HCT116 (cell line): ENCODE measurements at regions not wholly inside any gene's neighbourhood (a gene's known extent, or its start where the extent isn't known, plus 50 kb on each side); places are given as distances from the start of the nearest gene placed in this dataset.

Source experiments
- ATAC-seq: fragments of 200-7000 bp; cut with Tn5 transposase; 2 replicates; pipeline ENCODE4 v1.9.1; 2020; ENCODE audit warnings: mild to moderate bottlenecking, moderate library complexity
- BruUV-seq: library from RNA; stranded (reverse); fragments of 400-500 nt; replicated peaks from 2 replicates; lab custom pipeline; 2021; lab: Mats Ljungman, UMichigan
- CTCF ChIA-PET: fragments of 300-600 bp; sonication (Branson Sonifier 250); formaldehyde crosslinking; loops from one replicate; lab custom pipeline; 2021; ENCODE audit warnings: antibody characterized with exemption; lab: Charles Lee
- POLR2A ChIA-PET: fragments of 300-600, 350-600 bp; sonication (Branson Sonifier 250); formaldehyde crosslinking; loops from one replicate; lab custom pipeline; 2021; ENCODE audit warnings: antibody characterized with exemption; lab: Charles Lee
- RAD21 ChIA-PET, 2 experiments: fragments of 300-600 bp; sonication (Branson Sonifier 250); formaldehyde crosslinking; loops; one replicate each; lab custom pipeline; 2023; ENCODE audit warnings: low total read pairs in 2 of 2; ENCODE audit not compliant: uncharacterized antibody in 2 of 2, unreplicated experiment in 2 of 2, low non-redundant PET in 1 of 2; lab: Charles Lee
- DNase-seq: peaks from one replicate; pipeline ENCODE4 v3.0.0-alpha.2; 2010; ENCODE audit warnings: low read depth, low spot score
- H2AFZ ChIP-seq: fragments of 200-600 bp; shearing (Covaris generic), sonication (generic); 2 replicates; pipeline ENCODE4 v1.6.1; 2017; ENCODE audit warnings: low read depth, mixed run types, mixed read lengths, antibody characterized with exemption, low read length; ENCODE audit not compliant: poor library complexity, severe bottlenecking
- H3K27ac ChIP-seq: 2 replicates; pipeline ENCODE4 v1.5.1; 2012; ENCODE audit warnings: low read depth, low read length
- H3K27me3 ChIP-seq: fragments of 200-600 bp; sonication (generic); 2 replicates; pipeline ENCODE4 v1.6.1; 2016; ENCODE audit warnings: mixed run types, low read length, mixed read lengths; ENCODE audit not compliant: insufficient read depth
- H3K36me3 ChIP-seq, 2 experiments: fragments of 200-500 bp in 1 of 2; fragments of 200-600 bp in 1 of 2; sonication (Bioruptor generic) in 1 of 2; sonication (generic) in 1 of 2; 2 replicates each; pipeline versions ENCODE4 v1.5.1 to v1.6.1; 2014 to 2016; ENCODE audit warnings: low read length in 2 of 2, inconsistent platforms in 1 of 2, mixed read lengths in 1 of 2, mixed run types in 1 of 2; ENCODE audit not compliant: insufficient read depth in 2 of 2, control insufficient read depth in 1 of 2
- H3K4me1 ChIP-seq, 2 experiments: fragments of 200-600 bp in 1 of 2; sonication (generic) in 1 of 2; 2 replicates each; pipeline versions ENCODE4 v1.5.1 to v1.6.1; 2012 to 2017; ENCODE audit warnings: low read length in 2 of 2, inconsistent platforms in 1 of 2, mild to moderate bottlenecking in 1 of 2, mixed read lengths in 1 of 2, mixed run types in 1 of 2, moderate library complexity in 1 of 2; ENCODE audit not compliant: insufficient read depth in 2 of 2, control insufficient read depth in 1 of 2
- H3K4me2 ChIP-seq: fragments of 200-600 bp; sonication (generic); 2 replicates; pipeline ENCODE4 v1.6.1; 2017; ENCODE audit warnings: mixed run types, low read length, mixed read lengths
- H3K4me3 ChIP-seq, 2 experiments: fragments of 200-600 bp in 1 of 2; sonication (generic) in 1 of 2; replicated peaks in 1 of 2; 2 replicates each; pipeline ENCODE4 v1.5.1; 2011 to 2016; ENCODE audit warnings: low read length in 2 of 2, control low read depth in 1 of 2, low read depth in 1 of 2, mild to moderate bottlenecking in 1 of 2, mixed read lengths in 1 of 2, mixed run types in 1 of 2
- H3K79me2 ChIP-seq: fragments of 200-600 bp; sonication (generic); 2 replicates; pipeline ENCODE4 v1.6.1; 2017; ENCODE audit warnings: mild to moderate bottlenecking, mixed run types, low read length, moderate library complexity, mixed read lengths; ENCODE audit not compliant: insufficient read depth
- H3K9ac ChIP-seq: fragments of 200-600 bp; sonication (generic); 2 replicates; pipeline ENCODE4 v1.6.1; 2016; ENCODE audit warnings: low read length, mixed read lengths
- H3K9me2 ChIP-seq: fragments of 200-600 bp; sonication (generic), shearing (Covaris generic); 2 replicates; pipeline ENCODE4 v1.6.1; 2017; ENCODE audit warnings: mixed run types, mild to moderate bottlenecking, moderate library complexity; ENCODE audit not compliant: insufficient read depth
- H3K9me3 ChIP-seq, 2 experiments: fragments of 200-500 bp in 1 of 2; fragments of 200-600 bp in 1 of 2; sonication (Bioruptor generic) in 1 of 2; sonication (generic) in 1 of 2; 2 replicates each; pipeline ENCODE4 v1.6.1; 2014 to 2017; ENCODE audit warnings: low read length in 2 of 2, mixed read lengths in 2 of 2, inconsistent platforms in 1 of 2, low read depth in 1 of 2, mild to moderate bottlenecking in 1 of 2, mixed run types in 1 of 2, moderate library complexity in 1 of 2; ENCODE audit not compliant: control insufficient read depth in 1 of 2, insufficient read depth in 1 of 2
- H4K20me1 ChIP-seq: fragments of 200-600 bp; sonication (generic), shearing (Covaris generic); 2 replicates; pipeline ENCODE4 v1.6.1; 2017; ENCODE audit warnings: mixed run types, mild to moderate bottlenecking, moderate library complexity; ENCODE audit not compliant: insufficient read depth
- CBX3 ChIP-seq: IDR thresholded peaks from 2 replicates; pipeline ENCODE4 v1.6.1; 2012; ENCODE audit warnings: low read depth
- CEBPB ChIP-seq: IDR thresholded peaks from 2 replicates; pipeline ENCODE4 v1.6.1; 2012; ENCODE audit warnings: low read depth
- EGR1 ChIP-seq: IDR thresholded peaks from 2 replicates; pipeline ENCODE4 v1.6.1; 2012; ENCODE audit warnings: low read depth
- ELF1 ChIP-seq: IDR thresholded peaks from 2 replicates; pipeline ENCODE4 v1.6.1; 2012; ENCODE audit warnings: low read depth, borderline replicate concordance
- EZH2phosphoT487 ChIP-seq: fragments of 200-600 bp; IDR thresholded peaks from 2 replicates; pipeline ENCODE4 v1.6.1; 2018; ENCODE audit warnings: antibody characterized with exemption, borderline replicate concordance
- FOSL1 ChIP-seq: IDR thresholded peaks from 2 replicates; pipeline ENCODE4 v1.6.1; 2012; ENCODE audit warnings: low read depth
- JUND ChIP-seq: IDR thresholded peaks from 2 replicates; pipeline ENCODE4 v1.6.1; 2012
- POLR2A ChIP-seq: IDR thresholded peaks from 2 replicates; pipeline ENCODE4 v1.7.0; 2011; ENCODE audit warnings: borderline replicate concordance; ENCODE audit not compliant: insufficient read depth, insufficient read length; ENCODE audit errors: extremely low read depth
- POLR2AphosphoS5 ChIP-seq: IDR thresholded peaks from 2 replicates; pipeline ENCODE4 v1.6.1; 2011; ENCODE audit warnings: mild to moderate bottlenecking, low read depth, low read length, moderate library complexity
- RAD21 ChIP-seq: IDR thresholded peaks from 2 replicates; pipeline ENCODE4 v1.6.1; 2012; ENCODE audit warnings: low read depth, mild to moderate bottlenecking
- SP1 ChIP-seq: IDR thresholded peaks from 2 replicates; pipeline ENCODE4 v1.6.1; 2012; ENCODE audit warnings: low read depth
- YY1 ChIP-seq: IDR thresholded peaks from 2 replicates; pipeline ENCODE4 v1.6.1; 2011; ENCODE audit warnings: low read length, low read depth, moderate library complexity, mild to moderate bottlenecking; ENCODE audit not compliant: insufficient replicate concordance; ENCODE audit errors: extremely low read depth
- ZFX ChIP-seq: fragments of 450-650 bp; IDR thresholded peaks from 2 replicates; pipeline ENCODE4 v1.6.1; 2017
- ZNF274 ChIP-seq: fragments of 200-500 bp; sonication (Bioruptor generic); IDR thresholded peaks from 2 replicates; pipeline ENCODE4 v1.6.1; 2014; ENCODE audit warnings: mild to moderate bottlenecking, low read depth, low read length, inconsistent platforms
- intact Hi-C: fragments of 100-400 bp; cut with micrococcal nuclease; formaldehyde crosslinking; loops from 2 replicates; pipeline ENCODE4 v1.10.0; 2022
- TF ChIP-seq, protein P1 (sequence below), 3 experiments: fragments of 200-600 bp in 1 of 3; sonication (generic) in 1 of 3; IDR thresholded peaks in 2 of 3; conservative IDR thresholded peaks in 1 of 3; 2 replicates each; pipeline ENCODE4 v1.5.1; 2012 to 2017; ENCODE audit warnings: low read depth in 2 of 3, low read length in 2 of 3, antibody characterized with exemption in 1 of 3, borderline replicate concordance in 1 of 3, control low read depth in 1 of 3, mild to moderate bottlenecking in 1 of 3, mixed read lengths in 1 of 3, mixed run types in 1 of 3, moderate library complexity in 1 of 3; ENCODE audit not compliant: insufficient read depth in 1 of 3
- TF ChIP-seq, protein P2 (sequence below): IDR thresholded peaks from 2 replicates; pipeline ENCODE4 v1.6.1; 2012

DNA sequence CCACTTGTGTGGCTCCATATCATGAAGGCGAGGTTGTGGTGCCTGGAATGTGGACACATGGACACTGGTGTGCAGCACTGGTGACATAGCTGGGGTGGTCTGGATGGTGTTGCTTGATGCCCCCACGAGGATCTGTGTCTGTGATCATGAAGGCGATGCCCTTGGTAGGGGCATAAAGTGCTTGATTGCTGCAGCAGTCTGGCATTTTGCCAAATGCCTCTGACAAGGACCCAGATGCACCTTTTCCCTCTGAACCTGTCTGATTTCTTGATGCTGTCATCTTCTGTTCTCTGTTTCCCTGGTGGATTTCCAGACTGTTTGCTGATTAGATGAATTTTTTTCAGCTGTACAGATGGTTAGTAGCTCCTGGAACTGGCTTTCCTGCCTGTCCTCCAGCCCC, 752.0 kb upstream of the HS6ST1 start (continued):
- TF ChIP-seq, protein P1, sequence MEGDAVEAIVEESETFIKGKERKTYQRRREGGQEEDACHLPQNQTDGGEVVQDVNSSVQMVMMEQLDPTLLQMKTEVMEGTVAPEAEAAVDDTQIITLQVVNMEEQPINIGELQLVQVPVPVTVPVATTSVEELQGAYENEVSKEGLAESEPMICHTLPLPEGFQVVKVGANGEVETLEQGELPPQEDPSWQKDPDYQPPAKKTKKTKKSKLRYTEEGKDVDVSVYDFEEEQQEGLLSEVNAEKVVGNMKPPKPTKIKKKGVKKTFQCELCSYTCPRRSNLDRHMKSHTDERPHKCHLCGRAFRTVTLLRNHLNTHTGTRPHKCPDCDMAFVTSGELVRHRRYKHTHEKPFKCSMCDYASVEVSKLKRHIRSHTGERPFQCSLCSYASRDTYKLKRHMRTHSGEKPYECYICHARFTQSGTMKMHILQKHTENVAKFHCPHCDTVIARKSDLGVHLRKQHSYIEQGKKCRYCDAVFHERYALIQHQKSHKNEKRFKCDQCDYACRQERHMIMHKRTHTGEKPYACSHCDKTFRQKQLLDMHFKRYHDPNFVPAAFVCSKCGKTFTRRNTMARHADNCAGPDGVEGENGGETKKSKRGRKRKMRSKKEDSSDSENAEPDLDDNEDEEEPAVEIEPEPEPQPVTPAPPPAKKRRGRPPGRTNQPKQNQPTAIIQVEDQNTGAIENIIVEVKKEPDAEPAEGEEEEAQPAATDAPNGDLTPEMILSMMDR (IDR thresholded peaks at IDR 0.05 in 2 of 3, conservative IDR thresholded peaks at IDR 0.05 in 1 of 3; ENCODE audit: borderline replicate concordance in 1 of 3, insufficient read depth in 1 of 3, low read depth in 2 of 3, low read length in 2 of 3): no peak
- TF ChIP-seq CBX3: no peak
- TF ChIP-seq POLR2AphosphoS5: no peak
- TF ChIP-seq, protein P2, sequence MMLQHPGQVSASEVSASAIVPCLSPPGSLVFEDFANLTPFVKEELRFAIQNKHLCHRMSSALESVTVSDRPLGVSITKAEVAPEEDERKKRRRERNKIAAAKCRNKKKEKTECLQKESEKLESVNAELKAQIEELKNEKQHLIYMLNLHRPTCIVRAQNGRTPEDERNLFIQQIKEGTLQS: no peak
- no peak for TF ChIP-seq ZFX
- no peak for TF ChIP-seq CEBPB
- no peak for TF ChIP-seq EZH2phosphoT487
- no peak for TF ChIP-seq ZNF274

DNA sequence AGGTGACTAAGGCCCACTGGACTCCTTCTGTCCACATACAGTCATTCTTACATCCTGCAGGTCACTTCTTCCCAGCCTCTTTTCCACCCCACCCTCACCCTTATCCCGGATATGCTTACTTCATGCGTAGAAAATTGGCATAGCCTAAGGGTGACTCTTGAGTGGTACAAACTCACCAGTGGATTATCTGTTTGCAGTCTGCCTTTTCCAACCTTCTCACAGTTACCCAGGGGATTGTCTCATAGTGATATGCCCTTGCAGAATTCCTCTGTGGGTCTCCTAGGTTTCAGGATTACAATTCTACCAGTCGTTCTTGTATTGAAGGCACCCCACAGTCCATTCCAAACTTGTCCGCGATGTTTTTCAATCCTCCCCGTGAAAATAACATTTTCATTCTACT, 752.9 kb upstream of the HS6ST1 start:
- Histone ChIP-seq H3K4me1 (no peaks in the 10 kb centered on the region), H3K27me3 (peaks cover 22% of the 10 kb centered on the region), H3K27ac (no peak overlapping the region), H4K20me1 (no peaks in the 10 kb centered on the region), H3K36me3 (no peaks in the 10 kb centered on the region), H3K79me2 (no peaks in the 10 kb centered on the region), H3K4me2 (no peak overlapping the region), H3K9me2 (no peaks in the 10 kb centered on the region), H3K9me3 (no peaks in the 10 kb centered on the region), H3K9ac (no peak overlapping the region), H2AFZ (no peak overlapping the region), H3K4me3 (no peak overlapping the region)
- TF ChIP-seq ZFX: no peak
- no peak for TF ChIP-seq JUND
- TF ChIP-seq POLR2A: no peak
- TF ChIP-seq EZH2phosphoT487: no peak
- no peak for TF ChIP-seq RAD21
- no peak for TF ChIP-seq CEBPB
- TF ChIP-seq ELF1: no peak
- no peak for TF ChIP-seq YY1
- TF ChIP-seq CBX3: no peak
- no peak for TF ChIP-seq FOSL1
- TF ChIP-seq ZNF274: no peak
- TF ChIP-seq EGR1: no peak
- TF ChIP-seq, protein P1 (IDR thresholded peaks at IDR 0.05 in 2 of 3, conservative IDR thresholded peaks at IDR 0.05 in 1 of 3; ENCODE audit: borderline replicate concordance in 1 of 3, insufficient read depth in 1 of 3, low read depth in 2 of 3, low read length in 2 of 3): no peak
- TF ChIP-seq SP1: no peak
- DNase-seq: no peak
- POLR2A ChIA-PET: no interaction called here
- no peak for ATAC-seq
- RAD21 ChIA-PET: no interaction called here
- CTCF ChIA-PET: no interaction called here
- intact Hi-C loops: no loop called here
- BruUV-seq: no TSS peak
